ENCODE measurements at regions not wholly inside any gene's neighbourhood (a gene's known extent, or its start where the extent isn't known, plus 50 kb on each side); places are given as distances from the start of the nearest gene placed in this dataset.

GRCh38 chr13:42484386-42484785, 89.6 kb upstream of the TNFSF11 start:
- Histone ChIP-seq H2AK5ac (ENCODE audit: low read depth, low read length) (no peak overlapping the region), H3K79me1 (ENCODE audit: low read depth, low read length) (no peaks in the 10 kb centered on the region), H3K23ac (ENCODE audit: insufficient read length) (no peak overlapping the region), H3K4me1 (replicated peaks in 1 of 4; ENCODE audit: control insufficient read depth in 3 of 4, insufficient read depth in 4 of 4, low read length in 3 of 4) (no peaks in the 10 kb centered on the region), H3K79me2 (ENCODE audit: control insufficient read depth in 1 of 2, insufficient read depth in 2 of 2, low read length in 2 of 2) (no peaks in the 10 kb centered on the region), H3K27me3 (replicated peaks in 1 of 4; ENCODE audit: control insufficient read depth in 3 of 4, extremely low read depth in 1 of 4, insufficient read depth in 3 of 4, low read length in 3 of 4) (no peaks in the 10 kb centered on the region), H2BK20ac (ENCODE audit: low read length) (no peak overlapping the region), H3K56ac (replicated peaks; ENCODE audit: insufficient read length, low read depth, low read length) (no peak overlapping the region), H3K23me2 (ENCODE audit: low read depth, low read length) (no peaks in the 10 kb centered on the region), H3K18ac (ENCODE audit: extremely low read depth, low read length) (no peak overlapping the region), H4K20me1 (replicated peaks in 1 of 2; ENCODE audit: control insufficient read depth in 1 of 2, insufficient read depth in 2 of 2, low read length in 2 of 2) (no peaks in the 10 kb centered on the region), H3K27ac (ENCODE audit: low read depth, low read length) (no peak overlapping the region), H2BK15ac (ENCODE audit: low read length) (no peak overlapping the region), H2AFZ (ENCODE audit: low read length) (no peak overlapping the region), H4K91ac (replicated peaks; ENCODE audit: insufficient read length, low read length) (no peak overlapping the region), H2BK5ac (ENCODE audit: low read depth, low read length) (no peak overlapping the region), H3K4ac (replicated peaks; ENCODE audit: insufficient read length, low read depth, low read length) (no peak overlapping the region), H3K36me3 (ENCODE audit: control insufficient read depth in 2 of 4, insufficient read depth in 4 of 4, low read length in 3 of 4) (no peaks in the 10 kb centered on the region), H2BK120ac (replicated peaks; ENCODE audit: low read depth, low read length) (no peak overlapping the region), H4K8ac (ENCODE audit: extremely low read depth, insufficient read depth, low read length) (no peak overlapping the region), H3K14ac (ENCODE audit: insufficient read length) (no peak overlapping the region), H3K9me3 (ENCODE audit: insufficient read depth in 2 of 2, low read depth in 1 of 2, low read length in 1 of 2) (no peaks in the 10 kb centered on the region), H4K5ac (ENCODE audit: insufficient read length, low read depth, low read length) (no peak overlapping the region), H3K4me2 (ENCODE audit: insufficient read depth in 1 of 2, low read depth in 2 of 2, low read length in 2 of 2) (no peak overlapping the region), H3K9ac (replicated peaks in 1 of 4; ENCODE audit: extremely low read depth in 1 of 4, low read depth in 3 of 4, low read length in 3 of 4) (no peak overlapping the region), H3K4me3 (ENCODE audit: extremely low read depth in 1 of 4, insufficient read depth in 2 of 4, low read depth in 3 of 4, low read length in 4 of 4) (no peak overlapping the region), H2BK12ac (ENCODE audit: low read depth, low read length) (no peak overlapping the region)
- DNase-seq (ENCODE audit: low read depth in 1 of 2, low spot score in 2 of 2): no peak
- CTCF ChIA-PET (ENCODE audit: partially characterized antibody): interaction anchor here (1.0 kb wide), 1 partner anchor 13 kb away, joined by 3 read pairs; no protein-coding TSS in a partner anchor
- no peak for FAIRE-seq
- POLR2A ChIA-PET (ENCODE audit: partially characterized antibody): interaction anchor here (0.5 kb wide), 1 partner anchor 66 kb away, joined by 3 read pairs; no protein-coding TSS in a partner anchor
- TF ChIP-seq NANOG (IDR thresholded peaks at IDR 0.05; ENCODE audit: insufficient read depth, low read depth, low read length, poor library complexity, severe bottlenecking) (no peak), PHF8 (conservative IDR thresholded peaks at IDR 0.05; ENCODE audit: low read depth, low read length) (no peak), CEBPB (IDR thresholded peaks at IDR 0.05; ENCODE audit: low read depth, low read length) (no peak), BACH1 (IDR thresholded peaks at IDR 0.05; ENCODE audit: low read length) (no peak), KDM1A (IDR thresholded peaks at IDR 0.05; ENCODE audit: borderline replicate concordance, low read length) (no peak), BCL11A (IDR thresholded peaks at IDR 0.05; ENCODE audit: low read depth in 2 of 2, low read length in 2 of 2) (no peak)

Measured in H1 (cell line).